ENCODE measurements at regions not wholly inside any gene's neighbourhood (a gene's known extent, or its start where the extent isn't known, plus 50 kb on each side); places are given as distances from the start of the nearest gene placed in this dataset.

- intact Hi-C loops (cut with DNase I; ENCODE audit: low total_unique reads), result no loop called here
- Histone ChIP-seq H3K27me3 (no peaks in the 10 kb centered on the region), H3K36me3 (no peaks in the 10 kb centered on the region), H3K4me1 (no peaks in the 10 kb centered on the region), H3K27ac (no peak overlapping the region), H3K9me3 (no peaks in the 10 kb centered on the region), H3K4me3 (no peak overlapping the region)
- TF ChIP-seq POLR2A (IDR thresholded peaks at IDR 0.05), result no peak
- TF ChIP-seq CTCF (IDR thresholded peaks at IDR 0.05 in 4 of 5, conservative IDR thresholded peaks at IDR 0.05 in 1 of 5), result no peak
- DNase-seq, result no peak
- ATAC-seq, result no peak
- in situ Hi-C loops (cut with MboI; ENCODE audit: low sequenced_read_pairs in 4 of 4), result no loop called here
These were observed 50.1 kb upstream of the CREB5 start for GRCh38 chr7:28362182-28362581.
